K562 (cell line): ENCODE measurements at regions not wholly inside any gene's neighbourhood (a gene's known extent, or its start where the extent isn't known, plus 50 kb on each side); places are given as distances from the start of the nearest gene placed in this dataset.

Experiments used
- ATAC-seq: fragments of 200-7000 bp; cut with Tn5 transposase; 3 replicates; pipeline ENCODE4 v1.9.1; 2020; ENCODE audit warnings: moderate library complexity
- BruUV-seq: library from RNA; stranded (reverse); fragments of 400-500 nt; replicated peaks from 2 replicates; lab custom pipeline; 2021; lab: Mats Ljungman, UMichigan
- CTCF ChIA-PET: fragments of 300-600 bp; formaldehyde crosslinking; extraction: SDS; loops from one replicate; lab custom pipeline; 2021; ENCODE audit warnings: low intra/inter-chr PET ratio; lab: Yijun Ruan, JAX
- POLR2A ChIA-PET: fragments of 300-600, 350-650 bp; sonication (Branson Sonifier 250); formaldehyde crosslinking; extraction: SDS; loops from one replicate; lab custom pipeline; 2021; ENCODE audit warnings: antibody characterized with exemption, inconsistent platforms; lab: Yijun Ruan, JAX
- DNase-seq, 4 experiments: peaks; one replicate each; pipeline versions ENCODE4 v3.0.0 to v3.0.0-alpha.2; 2011 to 2018; ENCODE audit warnings: low spot score in 3 of 4, mixed read lengths in 3 of 4; ENCODE audit errors: extremely low read depth in 1 of 4
- FAIRE-seq: peaks from 2 replicates; lab custom pipeline; 2011; peaks lifted over from hg19 to GRCh38; lab: Jason Lieb, UNC
- H2AFZ ChIP-seq: 2 replicates; pipeline ENCODE4 v1.6.0; 2011; ENCODE audit warnings: low read depth, low read length, control low read depth, inconsistent platforms
- H3K27ac ChIP-seq: fragments of 200-600 bp; 3 replicates; pipeline ENCODE4 v1.8.0; 2011; ENCODE audit warnings: low read depth, mild to moderate bottlenecking, control low read depth, inconsistent platforms, low read length, moderate library complexity, mixed read lengths; ENCODE audit errors: extremely low read depth
- H3K27me3 ChIP-seq, 2 experiments: fragments of 300-600 bp in 1 of 2; 2 replicates in 1 of 2; 3 replicates in 1 of 2; pipeline versions ENCODE4 v1.6.0 to v1.8.0; 2011; ENCODE audit warnings: inconsistent platforms in 2 of 2, low read length in 2 of 2, mild to moderate bottlenecking in 1 of 2, mixed read lengths in 1 of 2, moderate library complexity in 1 of 2; ENCODE audit not compliant: control insufficient read depth in 2 of 2, insufficient read depth in 2 of 2
- H3K36me3 ChIP-seq: fragments of 300-600 bp; 3 replicates; pipeline ENCODE4 v1.8.0; 2011; ENCODE audit warnings: mild to moderate bottlenecking, low read length, inconsistent platforms; ENCODE audit not compliant: control insufficient read depth, insufficient read depth
- H3K4me1 ChIP-seq, 2 experiments: fragments of 200-600 bp in 1 of 2; replicated peaks in 1 of 2; 2 replicates in 1 of 2; 3 replicates in 1 of 2; pipeline versions ENCODE4 v1.5.1 to v1.8.0; 2011; ENCODE audit warnings: inconsistent platforms in 2 of 2, low read length in 2 of 2, mild to moderate bottlenecking in 1 of 2, mixed read lengths in 1 of 2, moderate library complexity in 1 of 2; ENCODE audit not compliant: control insufficient read depth in 2 of 2, insufficient read depth in 2 of 2
- H3K4me2 ChIP-seq: 2 replicates; pipeline ENCODE4 v1.6.1; 2011; ENCODE audit warnings: low read length, control low read depth, inconsistent platforms, mixed read lengths; ENCODE audit not compliant: insufficient read depth
- H3K4me3 ChIP-seq: fragments of 200-600 bp; sonication (generic), shearing (Covaris generic); 2 replicates; pipeline ENCODE4 v1.5.1; 2016; ENCODE audit warnings: control low read depth, inconsistent platforms
- H3K79me2 ChIP-seq: fragments of 200-600 bp; 3 replicates; pipeline ENCODE4 v1.8.0; 2011; ENCODE audit warnings: low read length, inconsistent platforms; ENCODE audit not compliant: control insufficient read depth, insufficient read depth
- H3K9ac ChIP-seq, 2 experiments: 2 replicates each; pipeline versions ENCODE4 v1.6.0 to v1.6.1; 2011; ENCODE audit warnings: low read depth in 2 of 2, low read length in 2 of 2, control low read depth in 1 of 2, inconsistent platforms in 1 of 2, mild to moderate bottlenecking in 1 of 2, mixed read lengths in 1 of 2; ENCODE audit not compliant: insufficient read depth in 1 of 2
- H3K9me1 ChIP-seq: one replicate; pipeline ENCODE4 v1.6.0; 2011; ENCODE audit warnings: inconsistent platforms, mild to moderate bottlenecking, low read length, moderate library complexity; ENCODE audit not compliant: control insufficient read depth, insufficient read depth
- H3K9me3 ChIP-seq: replicated peaks from 2 replicates; pipeline ENCODE4 v1.5.1; 2011; ENCODE audit warnings: low read depth, low read length, inconsistent platforms; ENCODE audit not compliant: control insufficient read depth, insufficient read depth
- H4K20me1 ChIP-seq: replicated peaks from 2 replicates; pipeline ENCODE4 v1.6.1; 2011; ENCODE audit warnings: low read length, inconsistent platforms, mixed read lengths; ENCODE audit not compliant: control insufficient read depth, insufficient read depth
- DLX4 ChIP-seq: fragments of 250-450 bp; sonication (Bioruptor Pico); IDR thresholded peaks from 2 replicates; pipeline ENCODE4 v1.6.1; 2021; ENCODE audit warnings: mild to moderate bottlenecking
- ILF3 ChIP-seq: fragments of 450-650 bp; IDR thresholded peaks from 2 replicates; pipeline ENCODE4 v1.6.1; 2018; ENCODE audit warnings: antibody characterized with exemption, mild to moderate bottlenecking, moderate library complexity, borderline replicate concordance
- KAT2B ChIP-seq: IDR thresholded peaks from one replicate; pipeline ENCODE4 v1.6.1; 2012; ENCODE audit warnings: low read depth, mild to moderate bottlenecking, control low read depth, inconsistent platforms, low read length, moderate library complexity
- SMARCA5 ChIP-seq: fragments of 450-650 bp; IDR thresholded peaks from 2 replicates; pipeline ENCODE4 v1.6.1; 2016
- SMARCB1 ChIP-seq: IDR thresholded peaks from 2 replicates; pipeline ENCODE4 v1.6.1; 2011; ENCODE audit warnings: improper control_type of control experiment, low read depth; ENCODE audit not compliant: insufficient read length
- USF2 ChIP-seq: sonication (generic); formaldehyde crosslinking; IDR thresholded peaks from 2 replicates; pipeline ENCODE4 v1.5.0; 2020; ENCODE audit warnings: missing genetic modification reagents
- ZNF146 ChIP-seq: IDR thresholded peaks from one replicate; pipeline ENCODE4 v1.6.1; 2018; ENCODE audit warnings: missing compliant biosample characterization; ENCODE audit not compliant: unreplicated experiment
- WGBS: fragments of 100-300 bp; shearing (Covaris generic); methylation state at CpG from one replicate; pipeline ENCODE4 v1.1.6; 2016; ENCODE audit warnings: low coverage, mixed read lengths; ENCODE audit not compliant: insufficient coverage; ENCODE audit errors: missing lambda C conversion rate; 5-methylcytosine and 5-hydroxymethylcytosine counted together
- in situ Hi-C: fragments of 300-500 bp; cut with MboI; formaldehyde crosslinking; loops from 4 replicates; pipeline ENCODE4 v1.15.0; 2018; ENCODE audit warnings: inconsistent platforms, mixed read lengths
- intact Hi-C: fragments of 100-400 bp; cut with micrococcal nuclease; formaldehyde crosslinking; loops from 2 replicates; pipeline ENCODE4 v1.14.2; 2022
- TF ChIP-seq, protein P1 (sequence below), 2 experiments: fragments of 450-650 bp in 1 of 2; sonication (generic) in 1 of 2; formaldehyde crosslinking in 1 of 2; IDR thresholded peaks; 2 replicates each; pipeline versions ENCODE4 v1.7.1 to v1.9.0; 2016 to 2022; ENCODE audit warnings: inconsistent platforms in 1 of 2, mild to moderate bottlenecking in 1 of 2, missing genetic modification reagents in 1 of 2

DNA sequence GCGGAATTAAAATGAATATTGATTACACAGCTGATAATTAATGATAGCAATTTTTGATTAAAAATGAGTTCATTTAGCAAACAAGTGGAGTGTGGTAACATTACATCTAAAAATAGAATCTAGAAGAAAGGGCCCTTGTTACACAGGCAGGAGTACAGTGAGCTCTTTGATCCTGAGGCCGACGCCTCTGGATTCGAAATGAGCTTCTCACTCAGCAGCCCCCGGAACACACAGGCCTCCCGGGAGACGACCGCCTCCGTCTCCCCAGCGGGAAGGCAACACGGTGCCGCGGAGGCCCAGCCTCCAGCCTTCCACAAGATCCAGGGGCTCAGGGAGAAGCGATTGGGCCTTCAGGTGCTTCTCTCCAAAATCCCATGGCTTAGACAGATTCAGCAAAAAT lies 379.1 kb downstream of the BRD1 start:
- Histone ChIP-seq H3K4me2 (no peak overlapping the region), H3K9ac (no peak overlapping the region), H3K27ac (no peak overlapping the region), H2AFZ (no peak overlapping the region), H3K36me3 (peaks cover 4% of the 10 kb centered on the region; the same call in 1 of the 3 replicates), H3K9me1 (peaks cover 7% of the 10 kb centered on the region), H3K79me2 (no peaks in the 10 kb centered on the region; the same call in 2 of the 3 replicates), H4K20me1 (peaks cover 8% of the 10 kb centered on the region; the same call in 1 of the 2 replicates), H3K4me3 (no peak overlapping the region), H3K4me1 (peaks cover 14 to 19% of the 10 kb centered on the region in 2 experiments; a peak in 4 of 5 replicates), H3K27me3 (no peaks in the 10 kb centered on the region), H3K9me3 (no peaks in the 10 kb centered on the region)
- no TSS peak for BruUV-seq
- intact Hi-C loops = no loop called here
- POLR2A ChIA-PET = no interaction called here
- CTCF ChIA-PET = no interaction called here
- ATAC-seq = no peak
- DNase-seq = no peak
- WGBS = 74% methylated on average over 10 of the region's 14 CpGs
- FAIRE-seq = no peak
- in situ Hi-C loops = no loop called here
- TF ChIP-seq SMARCA5 = no peak
- no peak for TF ChIP-seq ZNF146
- no peak for TF ChIP-seq USF2 (CRISPR knock-in tag)
- TF ChIP-seq DLX4 = no peak
- TF ChIP-seq SMARCB1 = no peak
- no peak for TF ChIP-seq KAT2B
- TF ChIP-seq ILF3 = no peak
- TF ChIP-seq, protein P1, sequence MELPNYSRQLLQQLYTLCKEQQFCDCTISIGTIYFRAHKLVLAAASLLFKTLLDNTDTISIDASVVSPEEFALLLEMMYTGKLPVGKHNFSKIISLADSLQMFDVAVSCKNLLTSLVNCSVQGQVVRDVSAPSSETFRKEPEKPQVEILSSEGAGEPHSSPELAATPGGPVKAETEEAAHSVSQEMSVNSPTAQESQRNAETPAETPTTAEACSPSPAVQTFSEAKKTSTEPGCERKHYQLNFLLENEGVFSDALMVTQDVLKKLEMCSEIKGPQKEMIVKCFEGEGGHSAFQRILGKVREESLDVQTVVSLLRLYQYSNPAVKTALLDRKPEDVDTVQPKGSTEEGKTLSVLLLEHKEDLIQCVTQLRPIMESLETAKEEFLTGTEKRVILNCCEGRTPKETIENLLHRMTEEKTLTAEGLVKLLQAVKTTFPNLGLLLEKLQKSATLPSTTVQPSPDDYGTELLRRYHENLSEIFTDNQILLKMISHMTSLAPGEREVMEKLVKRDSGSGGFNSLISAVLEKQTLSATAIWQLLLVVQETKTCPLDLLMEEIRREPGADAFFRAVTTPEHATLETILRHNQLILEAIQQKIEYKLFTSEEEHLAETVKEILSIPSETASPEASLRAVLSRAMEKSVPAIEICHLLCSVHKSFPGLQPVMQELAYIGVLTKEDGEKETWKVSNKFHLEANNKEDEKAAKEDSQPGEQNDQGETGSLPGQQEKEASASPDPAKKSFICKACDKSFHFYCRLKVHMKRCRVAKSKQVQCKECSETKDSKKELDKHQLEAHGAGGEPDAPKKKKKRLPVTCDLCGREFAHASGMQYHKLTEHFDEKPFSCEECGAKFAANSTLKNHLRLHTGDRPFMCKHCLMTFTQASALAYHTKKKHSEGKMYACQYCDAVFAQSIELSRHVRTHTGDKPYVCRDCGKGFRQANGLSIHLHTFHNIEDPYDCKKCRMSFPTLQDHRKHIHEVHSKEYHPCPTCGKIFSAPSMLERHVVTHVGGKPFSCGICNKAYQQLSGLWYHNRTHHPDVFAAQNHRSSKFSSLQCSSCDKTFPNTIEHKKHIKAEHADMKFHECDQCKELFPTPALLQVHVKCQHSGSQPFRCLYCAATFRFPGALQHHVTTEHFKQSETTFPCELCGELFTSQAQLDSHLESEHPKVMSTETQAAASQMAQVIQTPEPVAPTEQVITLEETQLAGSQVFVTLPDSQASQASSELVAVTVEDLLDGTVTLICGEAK (IDR thresholded peaks at IDR 0.05) = no peak
- TF ChIP-seq, protein P1 (CRISPR knock-in tag; IDR thresholded peaks at IDR 0.05) = no peak
